ENCODE measurements at regions not wholly inside any gene's neighbourhood (a gene's known extent, or its start where the extent isn't known, plus 50 kb on each side); places are given as distances from the start of the nearest gene placed in this dataset.

DNA sequence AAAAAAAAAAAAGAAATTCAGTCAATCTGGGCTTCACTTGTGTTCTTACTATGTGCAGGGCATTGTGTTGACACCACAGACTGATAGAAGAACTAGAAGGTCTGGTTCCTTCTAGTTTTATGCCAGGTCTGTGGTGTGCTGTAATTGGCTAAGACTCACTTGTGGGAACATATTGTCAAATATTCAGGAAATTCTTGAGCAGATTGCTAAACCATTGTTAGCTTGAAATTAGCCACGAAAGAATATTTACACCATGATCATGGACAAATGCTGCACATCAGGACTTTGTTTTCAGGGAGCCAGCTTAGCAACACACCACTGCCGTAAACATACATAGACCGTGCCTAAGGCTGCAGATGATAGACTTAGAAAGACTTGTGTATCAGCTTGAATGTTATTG, 74.6 kb downstream of the GTPBP8 start:
- no CpG with 5 or more reads among the region's 3 CpGs for WGBS (ENCODE audit: insufficient coverage)
- H3K9me3 ChIP-seq (ENCODE audit: control insufficient read depth, insufficient read depth, low read length): no peaks in the 10 kb centered on the region
- no peak overlapping the region for H3K27ac ChIP-seq (ENCODE audit: low read depth, low read length)
- no peaks in the 10 kb centered on the region for H3K36me3 ChIP-seq (ENCODE audit: control insufficient read depth, insufficient read depth, low read length)
- H3K4me3 ChIP-seq (ENCODE audit: low read depth, low read length): no peak overlapping the region
- no peaks in the 10 kb centered on the region for H3K4me1 ChIP-seq (ENCODE audit: control insufficient read depth, insufficient read depth, low read length)
- H3K27me3 ChIP-seq (ENCODE audit: control insufficient read depth, insufficient read depth, low read length): no peaks in the 10 kb centered on the region
- DNase-seq (ENCODE audit: low read depth in 4 of 6, low spot score in 6 of 6): no peak

DNA sequence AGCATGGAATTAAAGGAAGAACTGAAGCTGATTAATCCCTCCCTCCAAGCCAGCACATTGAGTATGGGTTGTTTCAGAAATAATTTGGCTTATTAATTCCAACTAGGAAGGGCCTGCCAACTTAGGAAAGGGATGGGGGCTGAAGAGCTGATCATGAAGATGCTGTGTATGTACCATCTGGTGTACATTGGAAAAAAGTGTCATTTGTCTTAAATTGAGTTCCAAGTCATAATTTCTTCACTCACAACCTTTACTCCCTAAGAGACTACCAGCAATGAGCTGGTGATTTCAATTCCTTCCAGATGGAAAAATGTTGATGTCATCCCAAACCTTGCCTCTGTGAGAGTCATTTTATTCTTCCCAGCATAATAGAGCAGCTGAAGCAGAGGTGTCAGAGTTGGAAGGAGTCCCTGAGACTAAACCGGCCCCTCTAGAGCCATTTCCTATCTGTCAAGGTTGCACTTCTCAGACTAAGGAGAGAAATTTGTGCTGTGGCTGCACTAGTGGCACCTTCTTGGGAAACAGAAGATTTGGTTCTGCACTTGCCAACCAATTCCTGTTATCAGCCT, 79.4 kb downstream of the GTPBP8 start:
- H3K27ac ChIP-seq (ENCODE audit: low read depth, low read length): no peak overlapping the region
- H3K4me1 ChIP-seq (ENCODE audit: control insufficient read depth, insufficient read depth, low read length): no peaks in the 10 kb centered on the region
- H3K36me3 ChIP-seq (ENCODE audit: control insufficient read depth, insufficient read depth, low read length): no peaks in the 10 kb centered on the region
- no CpG with 5 or more reads among the region's 1 CpG for WGBS (ENCODE audit: insufficient coverage)
- no peak overlapping the region for H3K4me3 ChIP-seq (ENCODE audit: low read depth, low read length)
- H3K9me3 ChIP-seq (ENCODE audit: control insufficient read depth, insufficient read depth, low read length): no peaks in the 10 kb centered on the region
- no peaks in the 10 kb centered on the region for H3K27me3 ChIP-seq (ENCODE audit: control insufficient read depth, insufficient read depth, low read length)
- peak in 1 of 6 donors; percentile 40 for DNase-seq (ENCODE audit: low read depth in 4 of 6, low spot score in 6 of 6)

DNA sequence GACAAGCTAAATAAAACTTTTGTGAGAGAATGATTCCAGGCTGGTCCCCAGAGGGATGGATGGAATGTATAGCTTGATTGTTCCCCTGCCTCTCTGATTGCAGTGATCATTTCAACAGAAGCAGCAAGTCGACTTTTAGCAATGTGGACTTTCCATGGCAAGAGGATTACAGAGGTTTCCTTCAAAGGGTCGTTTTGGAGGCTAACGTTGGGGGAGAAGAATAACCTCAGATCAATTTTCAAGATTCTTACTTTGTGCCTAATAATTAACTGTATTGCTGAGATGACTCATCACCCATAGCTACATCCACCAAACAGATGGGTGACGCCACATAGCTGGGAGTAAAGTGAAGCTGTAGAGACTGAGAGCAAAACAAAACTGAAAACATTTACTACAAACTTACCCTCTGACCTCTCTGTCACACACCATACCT, 79.9 kb downstream of the GTPBP8 start:
- Histone ChIP-seq H3K9me3 (ENCODE audit: control insufficient read depth, insufficient read depth, low read length) (no peaks in the 10 kb centered on the region), H3K4me3 (ENCODE audit: low read depth, low read length) (no peak overlapping the region), H3K36me3 (ENCODE audit: control insufficient read depth, insufficient read depth, low read length) (no peaks in the 10 kb centered on the region), H3K4me1 (ENCODE audit: control insufficient read depth, insufficient read depth, low read length) (no peaks in the 10 kb centered on the region), H3K27ac (ENCODE audit: low read depth, low read length) (no peak overlapping the region), H3K27me3 (ENCODE audit: control insufficient read depth, insufficient read depth, low read length) (no peaks in the 10 kb centered on the region)
- no peak for DNase-seq (ENCODE audit: low read depth in 4 of 6, low spot score in 6 of 6)
- no CpG with 5 or more reads among the region's 4 CpGs for WGBS (ENCODE audit: insufficient coverage)

DNA sequence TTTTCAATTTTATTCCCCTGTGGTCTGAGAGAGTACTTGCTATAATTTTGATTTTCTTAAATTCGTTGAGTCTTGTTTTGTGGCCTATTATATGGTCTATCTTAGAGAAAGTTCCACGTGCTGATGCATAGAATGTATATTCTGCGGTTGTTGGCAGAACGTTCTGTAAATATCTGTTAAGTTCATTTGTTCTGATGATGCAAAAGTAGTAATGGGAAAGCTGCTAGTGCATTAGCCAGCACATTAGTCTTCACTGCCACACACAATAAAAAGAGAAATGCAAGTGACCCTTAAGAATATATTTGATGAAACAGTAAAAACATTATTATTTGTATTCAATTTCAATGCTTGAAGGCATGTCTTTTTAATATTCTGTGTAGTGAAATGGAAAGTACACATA, 84.8 kb downstream of the GTPBP8 start:
- Histone ChIP-seq H3K9me3 (ENCODE audit: control insufficient read depth, insufficient read depth, low read length) (no peaks in the 10 kb centered on the region), H3K36me3 (ENCODE audit: control insufficient read depth, insufficient read depth, low read length) (no peaks in the 10 kb centered on the region), H3K27ac (ENCODE audit: low read depth, low read length) (no peak overlapping the region), H3K4me1 (ENCODE audit: control insufficient read depth, insufficient read depth, low read length) (peaks cover 4% of the 10 kb centered on the region), H3K27me3 (ENCODE audit: control insufficient read depth, insufficient read depth, low read length) (no peaks in the 10 kb centered on the region), H3K4me3 (ENCODE audit: low read depth, low read length) (no peak overlapping the region)
- WGBS (ENCODE audit: insufficient coverage): 65% methylated on average over 4 of the region's 4 CpGs
- no peak for DNase-seq (ENCODE audit: low read depth in 4 of 6, low spot score in 6 of 6)

DNA sequence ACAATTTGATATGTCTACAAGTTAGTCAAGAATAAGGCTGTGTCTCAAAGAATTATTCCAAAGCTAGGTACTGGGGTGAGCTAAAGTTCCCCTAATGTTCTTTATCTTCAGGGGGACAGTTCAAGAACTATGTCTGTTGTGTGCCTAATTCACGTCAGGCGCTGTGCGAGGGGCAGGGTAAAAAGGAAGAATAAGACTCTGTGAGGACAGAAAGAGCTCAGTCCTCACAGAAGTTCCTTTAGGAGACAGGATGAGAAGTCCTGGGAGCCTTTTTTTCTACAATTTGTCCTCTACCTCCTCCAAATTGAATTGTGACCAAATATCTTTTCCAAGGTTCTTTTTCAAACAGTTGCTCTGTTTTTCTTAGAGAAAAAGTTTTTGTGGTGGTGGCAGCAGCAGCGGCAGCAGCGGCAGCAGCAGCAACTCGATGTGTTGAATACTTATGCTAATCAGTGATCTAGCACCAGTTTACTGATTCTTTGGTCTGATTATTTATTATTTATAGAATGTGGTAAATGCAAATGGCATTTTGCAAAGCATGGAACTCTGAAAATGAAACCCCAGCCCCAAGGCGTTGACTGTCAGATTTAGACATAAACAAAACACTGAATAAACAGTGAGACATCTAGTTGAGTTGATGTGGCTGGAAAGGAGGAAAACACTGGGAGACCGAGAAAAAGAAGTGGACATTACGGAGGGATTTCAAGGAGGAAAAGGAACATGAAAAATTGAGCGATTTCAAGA, 88.6 kb downstream of the GTPBP8 start:
- peak in 1 of 6 donors; percentile 29 for DNase-seq (ENCODE audit: low read depth in 4 of 6, low spot score in 6 of 6)
- Histone ChIP-seq H3K9me3 (ENCODE audit: control insufficient read depth, insufficient read depth, low read length) (no peaks in the 10 kb centered on the region), H3K36me3 (ENCODE audit: control insufficient read depth, insufficient read depth, low read length) (no peaks in the 10 kb centered on the region), H3K27ac (ENCODE audit: low read depth, low read length) (peak overlapping the region; percentile 57), H3K4me1 (ENCODE audit: control insufficient read depth, insufficient read depth, low read length) (peaks cover 4% of the 10 kb centered on the region), H3K4me3 (ENCODE audit: low read depth, low read length) (peak overlapping the region; percentile 19), H3K27me3 (ENCODE audit: control insufficient read depth, insufficient read depth, low read length) (no peaks in the 10 kb centered on the region)
- 24% methylated on average over 6 of the region's 10 CpGs for WGBS (ENCODE audit: insufficient coverage)

DNA sequence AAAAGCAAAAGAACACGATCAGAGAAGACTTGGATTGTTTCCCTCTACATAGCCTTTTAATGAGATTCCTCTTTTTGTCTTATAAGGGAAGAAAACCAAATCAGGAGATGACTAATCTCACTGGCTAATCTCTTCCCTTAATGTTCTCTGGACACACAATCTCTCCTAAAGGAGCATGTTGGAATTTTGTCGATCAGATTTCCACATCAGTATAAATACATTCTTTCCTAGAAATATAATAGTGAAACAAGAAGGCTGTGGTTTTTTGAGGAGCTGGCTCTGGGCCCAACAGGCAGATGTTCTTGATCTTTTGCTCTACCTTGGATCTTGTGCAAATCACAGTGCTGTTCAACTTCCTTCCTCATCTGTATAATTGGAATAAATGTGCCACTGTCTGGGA, 94.0 kb downstream of the GTPBP8 start:
- H3K36me3 ChIP-seq (ENCODE audit: control insufficient read depth, insufficient read depth, low read length): no peaks in the 10 kb centered on the region
- H3K4me3 ChIP-seq (ENCODE audit: low read depth, low read length): no peak overlapping the region
- WGBS (ENCODE audit: insufficient coverage): no CpG with 5 or more reads among the region's 2 CpGs
- no peaks in the 10 kb centered on the region for H3K27me3 ChIP-seq (ENCODE audit: control insufficient read depth, insufficient read depth, low read length)
- H3K4me1 ChIP-seq (ENCODE audit: control insufficient read depth, insufficient read depth, low read length): peaks cover 15% of the 10 kb centered on the region
- DNase-seq (ENCODE audit: low read depth in 4 of 6, low spot score in 6 of 6): peak in 2 of 6 donors; percentile 5 to 38
- no peaks in the 10 kb centered on the region for H3K9me3 ChIP-seq (ENCODE audit: control insufficient read depth, insufficient read depth, low read length)
- H3K27ac ChIP-seq (ENCODE audit: low read depth, low read length): no peak overlapping the region

DNA sequence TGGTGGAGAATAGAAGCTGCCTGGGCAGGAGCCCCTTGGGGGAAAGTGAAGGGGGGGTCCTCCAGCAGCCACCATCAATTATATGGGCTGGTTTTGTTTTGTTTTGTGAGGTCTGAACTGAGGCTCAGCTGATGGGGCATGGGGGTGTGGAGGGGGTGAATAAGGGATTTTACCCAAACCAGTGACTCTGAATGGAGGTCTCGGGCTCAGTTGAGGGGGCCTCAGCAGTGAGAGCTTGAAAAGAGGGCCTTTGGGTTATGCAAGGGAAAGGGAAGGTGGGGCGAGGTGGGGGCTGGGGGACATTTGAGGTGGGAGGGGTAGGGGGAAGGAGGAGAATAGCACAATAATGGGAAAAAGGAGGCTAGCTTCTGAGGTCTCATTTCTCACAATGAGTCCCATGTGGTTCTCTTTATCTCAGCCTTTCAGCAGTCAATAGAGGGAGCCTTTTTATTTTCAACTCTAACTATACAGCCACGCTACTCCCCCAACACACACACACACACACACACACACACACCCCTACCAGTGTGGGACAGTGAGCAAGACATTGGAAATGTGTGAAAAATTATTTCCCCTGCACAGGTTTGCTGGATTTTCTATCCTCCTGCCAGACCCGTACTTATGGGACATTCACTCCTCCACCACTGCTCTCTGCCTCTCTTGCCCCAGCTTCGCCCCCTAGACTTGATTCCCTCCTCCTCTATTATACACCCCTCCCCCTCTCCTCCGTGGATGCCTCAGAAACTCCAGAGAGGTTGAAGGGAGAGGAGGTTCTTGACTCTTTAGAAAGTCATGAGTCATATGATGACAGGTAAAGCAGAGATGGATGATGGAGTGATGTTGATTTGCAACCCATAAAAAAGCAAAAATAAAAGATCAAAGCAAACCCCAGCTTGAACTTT, 96.0 kb downstream of the GTPBP8 start:
- peak in 2 of 6 donors; percentile 50 to 74 for DNase-seq (ENCODE audit: low read depth in 4 of 6, low spot score in 6 of 6)
- H3K36me3 ChIP-seq (ENCODE audit: control insufficient read depth, insufficient read depth, low read length): no peaks in the 10 kb centered on the region
- H3K4me3 ChIP-seq (ENCODE audit: low read depth, low read length): no peak overlapping the region
- no peak overlapping the region for H3K27ac ChIP-seq (ENCODE audit: low read depth, low read length)
- H3K9me3 ChIP-seq (ENCODE audit: control insufficient read depth, insufficient read depth, low read length): no peaks in the 10 kb centered on the region
- WGBS (ENCODE audit: insufficient coverage): 75% methylated on average over 2 of the region's 6 CpGs
- no peaks in the 10 kb centered on the region for H3K27me3 ChIP-seq (ENCODE audit: control insufficient read depth, insufficient read depth, low read length)
- peaks cover 11% of the 10 kb centered on the region for H3K4me1 ChIP-seq (ENCODE audit: control insufficient read depth, insufficient read depth, low read length)

DNA sequence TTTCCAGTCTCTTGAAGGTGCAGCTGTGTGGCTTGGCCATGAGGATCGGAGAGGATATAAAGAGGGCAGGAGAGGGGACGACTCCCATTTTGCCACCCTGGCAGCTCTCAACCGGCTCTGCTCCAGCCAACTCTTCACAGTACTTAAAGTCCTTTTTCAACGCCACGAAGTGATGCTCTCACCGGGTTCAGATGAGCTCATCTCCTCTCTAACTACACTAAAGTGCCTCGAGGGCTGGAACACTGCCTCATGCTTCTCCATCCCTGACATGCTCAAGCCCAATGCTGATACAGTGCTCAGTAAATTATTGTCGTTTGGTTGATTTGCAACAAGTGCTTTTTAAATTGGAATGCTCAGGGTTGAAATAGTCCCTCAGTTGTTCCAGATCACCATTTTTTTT, 97.8 kb downstream of the GTPBP8 start:
- DNase-seq (ENCODE audit: low read depth in 4 of 6, low spot score in 6 of 6): peak in 2 of 6 donors; percentile 29 to 57
- Histone ChIP-seq H3K27ac (ENCODE audit: low read depth, low read length) (no peak overlapping the region), H3K36me3 (ENCODE audit: control insufficient read depth, insufficient read depth, low read length) (no peaks in the 10 kb centered on the region), H3K27me3 (ENCODE audit: control insufficient read depth, insufficient read depth, low read length) (no peaks in the 10 kb centered on the region), H3K4me1 (ENCODE audit: control insufficient read depth, insufficient read depth, low read length) (peaks cover 11% of the 10 kb centered on the region), H3K4me3 (ENCODE audit: low read depth, low read length) (no peak overlapping the region), H3K9me3 (ENCODE audit: control insufficient read depth, insufficient read depth, low read length) (no peaks in the 10 kb centered on the region)
- WGBS (ENCODE audit: insufficient coverage): 40% methylated on average over 1 of the region's 8 CpGs

DNA sequence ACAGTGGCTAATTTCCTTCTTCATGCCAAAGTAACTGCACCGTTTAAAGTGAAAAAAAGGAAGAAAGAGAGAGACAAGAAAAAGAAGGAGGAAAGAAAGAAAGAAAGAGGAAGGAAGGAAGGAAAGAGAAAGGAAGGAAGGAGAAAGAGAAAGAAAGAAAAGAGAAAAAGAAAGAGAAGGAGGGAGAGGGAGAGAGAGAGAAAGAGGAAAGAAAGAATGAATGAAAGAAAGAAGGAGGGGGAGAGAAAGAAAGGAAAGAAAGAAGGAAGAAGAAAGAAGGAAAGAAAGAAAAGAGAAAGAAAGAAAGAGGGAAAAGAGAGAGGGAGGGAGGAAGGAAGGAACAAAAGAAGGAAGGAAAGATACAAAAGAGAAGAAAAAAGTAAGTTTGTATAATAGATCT, 100.6 kb downstream of the GTPBP8 start:
- no peak for DNase-seq (ENCODE audit: low read depth in 4 of 6, low spot score in 6 of 6)
- no CpG with 5 or more reads among the region's 1 CpG for WGBS (ENCODE audit: insufficient coverage)
- no peak overlapping the region for H3K27ac ChIP-seq (ENCODE audit: low read depth, low read length)

More for the DNA sequence above, 100.6 kb downstream of the GTPBP8 start:
- Histone ChIP-seq H3K27me3 (ENCODE audit: control insufficient read depth, insufficient read depth, low read length) (no peaks in the 10 kb centered on the region), H3K4me3 (ENCODE audit: low read depth, low read length) (no peak overlapping the region), H3K4me1 (ENCODE audit: control insufficient read depth, insufficient read depth, low read length) (peaks cover 10% of the 10 kb centered on the region), H3K9me3 (ENCODE audit: control insufficient read depth, insufficient read depth, low read length) (no peaks in the 10 kb centered on the region), H3K36me3 (ENCODE audit: control insufficient read depth, insufficient read depth, low read length) (no peaks in the 10 kb centered on the region)

All from spinal cord (tissue), 9 donors.